Spleen (tissue), 11 donors: ENCODE measurements at regions not wholly inside any gene's neighbourhood (a gene's known extent, or its start where the extent isn't known, plus 50 kb on each side); places are given as distances from the start of the nearest gene placed in this dataset.

Experiments
- DNase-seq: peaks from one replicate; pipeline ENCODE4 v3.0.0-alpha.2; 2020
- H3K27ac ChIP-seq, 8 donors: fragments of 200-600 bp; sonication (generic) in 7 of 8; 1 replicate in 4 of 8; 2 replicates in 4 of 8; pipeline versions ENCODE4 v1.5.0 to v1.8.0; 2016 to 2021; ENCODE audit warnings: inconsistent platforms in 4 of 8, mild to moderate bottlenecking in 4 of 8, moderate library complexity in 1 of 8
- H3K27me3 ChIP-seq, 7 donors: fragments of 200-600 bp; sonication (generic) in 6 of 7; replicated peaks in 1 of 7; 1 replicate in 4 of 7; 2 replicates in 3 of 7; pipeline versions ENCODE4 v1.5.0 to v1.8.0; 2016 to 2021; ENCODE audit warnings: inconsistent platforms in 3 of 7, mild to moderate bottlenecking in 1 of 7
- H3K36me3 ChIP-seq, 6 donors: fragments of 200-600 bp; sonication (generic) in 5 of 6; 1 replicate in 4 of 6; 2 replicates in 2 of 6; pipeline versions ENCODE4 v1.5.0 to v1.8.0; 2016 to 2021; ENCODE audit warnings: inconsistent platforms in 2 of 6
- H3K4me1 ChIP-seq, 6 donors: fragments of 200-600 bp; sonication (generic) in 5 of 6; 1 replicate in 3 of 6; 2 replicates in 3 of 6; pipeline versions ENCODE4 v1.5.0 to v1.8.0; 2016 to 2021; ENCODE audit warnings: inconsistent platforms in 3 of 6
- H3K4me3 ChIP-seq, 8 donors: fragments of 200-600 bp; sonication (generic) in 7 of 8; 1 replicate in 4 of 8; 2 replicates in 4 of 8; pipeline versions ENCODE4 v1.5.0 to v1.8.0; 2016 to 2021; ENCODE audit warnings: inconsistent platforms in 4 of 8, mild to moderate bottlenecking in 4 of 8, moderate library complexity in 2 of 8
- H3K9me3 ChIP-seq, 8 donors: fragments of 200-600 bp; sonication (generic) in 7 of 8; 1 replicate in 4 of 8; 2 replicates in 4 of 8; pipeline versions ENCODE4 v1.5.0 to v1.8.0; 2016 to 2021; ENCODE audit warnings: inconsistent platforms in 4 of 8
- POLR2A ChIP-seq, 3 donors: fragments of 450-650 bp; IDR thresholded peaks; one replicate each; pipeline ENCODE4 v1.5.1; 2017; ENCODE audit warnings: antibody characterized with exemption in 3 of 3, mild to moderate bottlenecking in 1 of 3
- POLR2AphosphoS5 ChIP-seq, 3 donors: sonication (generic); formaldehyde crosslinking; IDR thresholded peaks; one replicate each; pipeline ENCODE4 v1.5.1; 2017; ENCODE audit warnings: antibody characterized with exemption in 3 of 3
- WGBS, 5 donors: extraction: QIAGEN DNeasy Blood & Tissue Kit in 3 of 5; methylation state at CpG; one replicate each; pipeline versions ENCODE4 v1.1.5 to v1.1.7; 2013 to 2018; 5-methylcytosine and 5-hydroxymethylcytosine counted together
- intact Hi-C: fragments of 100-400 bp; cut with DNase I; formaldehyde crosslinking; loops from one replicate; pipeline ENCODE4 v1.15.0; 2023; ENCODE audit warnings: low total_unique reads
- TF ChIP-seq, protein P1 (sequence below), 11 experiments: fragments of 200-600 bp in 7 of 11; fragments of 450-650 bp in 4 of 11; sonication (generic) in 4 of 11; IDR thresholded peaks in 8 of 11; conservative IDR thresholded peaks in 3 of 11; 1 replicate in 7 of 11; 2 replicates in 4 of 11; pipeline versions ENCODE4 v1.4.0 to v1.8.0; 2016 to 2021; ENCODE audit warnings: antibody characterized with exemption in 11 of 11, inconsistent platforms in 4 of 11, mild to moderate bottlenecking in 1 of 11
- donor health status: healthy with polysubstance abuse.
- donor health status: DM: no; HTN: no; CAD: no; lungs with moderate emphysema.
- donor health status: DM: no; HTN: no; CAD: no.
- donor health status: Bipolar disorder and iron deficiency.
- donor health status: healthy.
- donor health status: DM: no; HTN: no; CAD: no.
- donor health status: DM: yes; HTN: yes; CAD: no.

DNA sequence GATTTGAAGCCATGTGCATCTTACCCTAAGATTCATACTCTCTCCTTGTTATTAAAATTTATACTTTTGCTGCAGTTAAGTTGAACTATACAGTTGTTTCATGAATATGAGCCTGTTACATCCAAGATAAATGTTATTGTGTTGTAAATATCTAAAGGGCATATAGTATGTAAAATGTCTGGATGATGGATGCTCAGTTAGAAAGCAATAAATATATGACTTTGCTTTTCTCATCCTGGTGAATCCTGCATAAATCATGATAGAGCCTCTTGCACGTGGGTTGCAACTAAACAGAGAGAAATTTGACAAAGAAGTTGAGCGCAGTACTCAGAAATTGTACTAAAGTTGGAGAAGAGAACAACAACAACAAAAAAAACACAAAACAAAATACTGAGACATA, 99.5 kb downstream of the PRDM9 start:
- H3K9me3 ChIP-seq = peaks cover 0 to 4% (median 0%) of the 10 kb centered on the region in 8 donors
- no peaks in the 10 kb centered on the region for H3K36me3 ChIP-seq
- H3K4me1 ChIP-seq = no peaks in the 10 kb centered on the region
- H3K4me3 ChIP-seq = no peak overlapping the region
- TF ChIP-seq, protein P1, sequence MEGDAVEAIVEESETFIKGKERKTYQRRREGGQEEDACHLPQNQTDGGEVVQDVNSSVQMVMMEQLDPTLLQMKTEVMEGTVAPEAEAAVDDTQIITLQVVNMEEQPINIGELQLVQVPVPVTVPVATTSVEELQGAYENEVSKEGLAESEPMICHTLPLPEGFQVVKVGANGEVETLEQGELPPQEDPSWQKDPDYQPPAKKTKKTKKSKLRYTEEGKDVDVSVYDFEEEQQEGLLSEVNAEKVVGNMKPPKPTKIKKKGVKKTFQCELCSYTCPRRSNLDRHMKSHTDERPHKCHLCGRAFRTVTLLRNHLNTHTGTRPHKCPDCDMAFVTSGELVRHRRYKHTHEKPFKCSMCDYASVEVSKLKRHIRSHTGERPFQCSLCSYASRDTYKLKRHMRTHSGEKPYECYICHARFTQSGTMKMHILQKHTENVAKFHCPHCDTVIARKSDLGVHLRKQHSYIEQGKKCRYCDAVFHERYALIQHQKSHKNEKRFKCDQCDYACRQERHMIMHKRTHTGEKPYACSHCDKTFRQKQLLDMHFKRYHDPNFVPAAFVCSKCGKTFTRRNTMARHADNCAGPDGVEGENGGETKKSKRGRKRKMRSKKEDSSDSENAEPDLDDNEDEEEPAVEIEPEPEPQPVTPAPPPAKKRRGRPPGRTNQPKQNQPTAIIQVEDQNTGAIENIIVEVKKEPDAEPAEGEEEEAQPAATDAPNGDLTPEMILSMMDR (IDR thresholded peaks at IDR 0.05 in 8 of 11, conservative IDR thresholded peaks at IDR 0.05 in 3 of 11) = no peak
- TF ChIP-seq POLR2AphosphoS5 (IDR thresholded peaks at IDR 0.05) = no peak
- TF ChIP-seq POLR2A (IDR thresholded peaks at IDR 0.05) = no peak
- WGBS, 5 donors = 67 to 83% (median 73%) methylated on average over 2 of the region's 2 CpGs
- H3K27ac ChIP-seq = no peak overlapping the region
- H3K27me3 ChIP-seq = no peaks in the 10 kb centered on the region
- intact Hi-C loops = no loop called here
- DNase-seq = no peak

DNA sequence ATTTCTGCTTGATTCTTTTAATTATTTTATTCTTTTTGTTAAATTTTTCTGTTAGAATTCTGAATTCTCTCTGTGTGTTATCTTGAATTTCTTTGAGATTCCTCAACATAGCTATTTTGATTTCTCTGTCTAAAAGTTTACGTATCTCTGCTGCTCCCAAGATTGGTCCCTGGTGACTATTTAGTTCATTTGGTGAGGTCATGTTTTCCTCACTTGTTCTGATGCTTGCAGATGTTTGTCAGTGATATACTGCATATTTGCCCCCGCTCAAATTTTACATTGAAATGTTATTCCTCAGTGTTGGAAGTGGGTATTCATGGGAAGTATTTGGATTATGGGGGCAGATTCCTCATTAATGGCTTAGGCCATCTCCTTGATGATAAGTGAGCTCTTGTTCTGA, 105.3 kb downstream of the PRDM9 start:
- no peaks in the 10 kb centered on the region for H3K36me3 ChIP-seq
- intact Hi-C loops = no loop called here
- no peak overlapping the region for H3K4me3 ChIP-seq
- H3K9me3 ChIP-seq = peaks cover 0 to 15% (median 0%) of the 10 kb centered on the region in 8 donors
- WGBS, 5 donors = 44 to 77% (median 72%) methylated on average over 2 of the region's 2 CpGs
- no peaks in the 10 kb centered on the region for H3K27me3 ChIP-seq
- DNase-seq = no peak
- TF ChIP-seq POLR2AphosphoS5 (IDR thresholded peaks at IDR 0.05) = no peak
- TF ChIP-seq POLR2A (IDR thresholded peaks at IDR 0.05) = no peak
- TF ChIP-seq, protein P1 (IDR thresholded peaks at IDR 0.05 in 8 of 11, conservative IDR thresholded peaks at IDR 0.05 in 3 of 11) = no peak
- H3K27ac ChIP-seq = no peak overlapping the region
- H3K4me1 ChIP-seq = no peaks in the 10 kb centered on the region

DNA sequence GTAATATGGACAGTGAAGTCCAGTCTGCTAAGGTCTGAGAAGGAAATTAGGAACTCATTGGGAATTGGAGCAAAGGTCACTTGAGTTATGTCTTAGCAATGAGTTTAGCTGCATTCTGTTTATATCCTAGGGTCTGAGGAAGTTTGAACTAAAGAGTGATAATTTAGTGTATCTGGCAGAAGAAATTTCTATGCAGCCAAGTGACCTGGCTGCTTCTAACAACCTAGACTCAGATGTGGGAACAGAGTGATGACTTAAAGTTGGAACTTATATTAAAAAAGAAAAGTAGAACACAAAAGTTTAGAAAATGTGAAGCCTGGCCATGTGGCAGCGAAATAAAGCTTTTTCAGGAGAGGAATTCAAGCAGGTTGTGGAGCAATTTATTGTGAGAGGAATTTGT, 106.2 kb downstream of the PRDM9 start:
- intact Hi-C loops = no loop called here
- TF ChIP-seq, protein P1 (IDR thresholded peaks at IDR 0.05 in 8 of 11, conservative IDR thresholded peaks at IDR 0.05 in 3 of 11) = no peak
- TF ChIP-seq POLR2A (IDR thresholded peaks at IDR 0.05) = no peak

DNA sequence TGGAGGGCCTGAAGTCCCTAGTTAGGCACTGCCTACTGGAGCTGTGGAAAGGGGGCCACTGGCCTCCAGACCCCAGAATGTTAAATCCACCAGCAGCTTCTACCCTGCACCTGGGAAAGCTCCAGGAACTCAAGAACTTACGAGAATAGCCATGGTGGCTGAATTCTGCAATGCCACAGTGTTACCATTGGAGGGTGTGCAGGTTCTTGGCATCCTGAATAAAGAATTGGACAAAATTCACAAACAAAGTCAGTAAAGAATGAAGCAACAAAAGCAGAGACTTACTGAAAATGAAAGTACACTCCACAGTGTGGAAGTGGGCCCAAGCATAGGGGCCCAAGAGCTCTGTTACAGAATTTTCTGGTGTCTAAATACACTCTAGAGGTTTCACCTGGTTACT, 107.0 kb downstream of the PRDM9 start:
- intact Hi-C loops = no loop called here

More for the DNA sequence above, 106.2 kb downstream of the PRDM9 start:
- Histone ChIP-seq H3K9me3 (peaks cover 0 to 15% (median 0%) of the 10 kb centered on the region in 8 donors), H3K36me3 (no peaks in the 10 kb centered on the region), H3K27ac (no peak overlapping the region), H3K4me1 (no peaks in the 10 kb centered on the region), H3K4me3 (no peak overlapping the region), H3K27me3 (no peaks in the 10 kb centered on the region)
- DNase-seq = no peak
- 59 to 70% (median 63%) methylated on average over 1 of the region's 1 CpG for WGBS, 5 donors

DNA sequence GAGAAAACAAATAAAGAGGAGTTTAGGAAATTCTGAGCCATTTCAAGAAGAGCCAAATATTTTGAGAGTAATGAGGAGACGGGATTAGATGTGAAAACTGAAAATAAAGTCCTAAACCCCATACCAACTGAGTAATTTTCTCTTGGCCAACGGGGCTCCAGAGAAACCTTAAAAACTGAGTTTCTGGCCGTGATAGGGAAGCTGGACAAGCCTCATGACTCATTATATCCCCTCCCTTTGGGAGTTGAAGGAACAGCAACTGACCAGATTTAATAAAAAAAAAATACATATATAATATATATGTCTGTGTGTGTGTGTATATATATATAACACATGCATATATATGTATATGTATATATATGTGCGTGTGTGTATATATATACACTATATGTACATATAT, 119.6 kb downstream of the PRDM9 start:
- intact Hi-C loops = no loop called here
- no peaks in the 10 kb centered on the region for H3K9me3 ChIP-seq
- WGBS, 5 donors = 62 to 83% (median 75%) methylated on average over 4 of the region's 4 CpGs
- H3K36me3 ChIP-seq = no peaks in the 10 kb centered on the region
- DNase-seq = no peak
- no peak for TF ChIP-seq POLR2A (IDR thresholded peaks at IDR 0.05)
- TF ChIP-seq, protein P1 (IDR thresholded peaks at IDR 0.05 in 8 of 11, conservative IDR thresholded peaks at IDR 0.05 in 3 of 11) = no peak
- H3K27me3 ChIP-seq = no peaks in the 10 kb centered on the region
- no peak overlapping the region for H3K27ac ChIP-seq
- no peaks in the 10 kb centered on the region for H3K4me1 ChIP-seq
- H3K4me3 ChIP-seq = no peak overlapping the region

More for the DNA sequence above, 107.0 kb downstream of the PRDM9 start:
- no peak for DNase-seq
- H3K27me3 ChIP-seq = no peaks in the 10 kb centered on the region
- H3K27ac ChIP-seq = no peak overlapping the region
- no peak overlapping the region for H3K4me3 ChIP-seq
- TF ChIP-seq POLR2AphosphoS5 (IDR thresholded peaks at IDR 0.05) = no peak
- H3K36me3 ChIP-seq = no peaks in the 10 kb centered on the region
- WGBS, 5 donors = 59 to 85% (median 79%) methylated on average over 1 of the region's 1 CpG
- peaks cover 0 to 15% (median 0%) of the 10 kb centered on the region in 8 donors for H3K9me3 ChIP-seq
- H3K4me1 ChIP-seq = no peaks in the 10 kb centered on the region
